Fibroblast of villous mesenchyme (primary cell): ENCODE measurements at regions not wholly inside any gene's neighbourhood (a gene's known extent, or its start where the extent isn't known, plus 50 kb on each side); places are given as distances from the start of the nearest gene placed in this dataset.
"Not testable (repeated sequence)": the region's sequence is repeated elsewhere in the genome, so short reads cannot be mapped to it uniquely, and the experiment has no call there.

ENCODE experiments used
- DNase-seq: peaks from one replicate; pipeline ENCODE4 v3.0.0-alpha.2; 2010; ENCODE audit warnings: low read depth
- H3K4me3 ChIP-seq: 2 replicates; pipeline ENCODE4 v1.5.1; 2011; ENCODE audit warnings: low read depth, mild to moderate bottlenecking, low read length
- TF ChIP-seq, protein P1 (sequence below): IDR thresholded peaks from 2 replicates; pipeline ENCODE4 v1.5.1; 2012; ENCODE audit warnings: low read depth, mild to moderate bottlenecking, low read length; ENCODE audit not compliant: insufficient read depth

DNA sequence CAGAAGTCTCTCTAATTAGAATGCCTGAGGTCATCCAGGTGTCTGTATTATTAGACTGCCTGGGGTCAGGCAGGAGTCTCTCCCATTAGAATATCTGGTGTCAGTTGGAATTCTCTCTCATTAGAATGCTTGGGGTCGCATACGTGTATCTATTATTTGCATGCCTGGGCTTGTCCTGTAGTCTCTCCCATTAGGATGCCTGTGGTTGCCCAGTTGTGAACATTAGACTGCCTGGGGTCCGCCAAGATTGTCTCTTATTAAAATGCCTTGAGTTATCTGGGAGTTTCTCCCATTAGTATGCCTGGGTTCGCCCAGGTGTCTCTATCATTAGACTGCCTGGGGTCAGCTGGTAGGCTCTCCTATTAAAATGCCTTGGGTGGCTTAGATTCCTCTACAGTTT is 1494.7 kb downstream of the UQCRFS1 start:
- no peak for DNase-seq
- H3K4me3 ChIP-seq, result no peak overlapping the region
- TF ChIP-seq, protein P1, sequence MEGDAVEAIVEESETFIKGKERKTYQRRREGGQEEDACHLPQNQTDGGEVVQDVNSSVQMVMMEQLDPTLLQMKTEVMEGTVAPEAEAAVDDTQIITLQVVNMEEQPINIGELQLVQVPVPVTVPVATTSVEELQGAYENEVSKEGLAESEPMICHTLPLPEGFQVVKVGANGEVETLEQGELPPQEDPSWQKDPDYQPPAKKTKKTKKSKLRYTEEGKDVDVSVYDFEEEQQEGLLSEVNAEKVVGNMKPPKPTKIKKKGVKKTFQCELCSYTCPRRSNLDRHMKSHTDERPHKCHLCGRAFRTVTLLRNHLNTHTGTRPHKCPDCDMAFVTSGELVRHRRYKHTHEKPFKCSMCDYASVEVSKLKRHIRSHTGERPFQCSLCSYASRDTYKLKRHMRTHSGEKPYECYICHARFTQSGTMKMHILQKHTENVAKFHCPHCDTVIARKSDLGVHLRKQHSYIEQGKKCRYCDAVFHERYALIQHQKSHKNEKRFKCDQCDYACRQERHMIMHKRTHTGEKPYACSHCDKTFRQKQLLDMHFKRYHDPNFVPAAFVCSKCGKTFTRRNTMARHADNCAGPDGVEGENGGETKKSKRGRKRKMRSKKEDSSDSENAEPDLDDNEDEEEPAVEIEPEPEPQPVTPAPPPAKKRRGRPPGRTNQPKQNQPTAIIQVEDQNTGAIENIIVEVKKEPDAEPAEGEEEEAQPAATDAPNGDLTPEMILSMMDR, result no peak

GRCh38 chr19:27717825-27718224 is 1495.1 kb downstream of the UQCRFS1 start:
- TF ChIP-seq, protein P1, result no peak

DNA sequence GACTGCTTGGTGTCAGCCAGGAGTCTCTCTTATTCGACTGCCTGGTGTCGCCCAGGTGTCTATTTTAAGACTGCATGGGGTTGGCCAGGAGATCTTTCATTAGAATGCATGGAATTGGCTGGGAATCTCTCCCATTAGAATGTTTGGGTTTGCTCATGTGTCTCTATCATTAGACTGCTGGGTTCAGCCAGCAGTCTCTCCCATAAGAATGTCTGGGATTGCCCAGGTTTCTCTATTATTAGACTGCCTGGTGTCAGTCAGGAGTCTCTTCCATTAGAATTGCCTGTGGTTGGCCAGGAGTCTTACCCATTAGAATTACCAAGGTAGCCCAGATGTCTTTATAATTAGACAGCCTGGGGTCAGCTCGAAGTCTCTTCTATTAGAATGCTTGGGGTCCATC is 1496.0 kb downstream of the UQCRFS1 start:
- TF ChIP-seq, protein P1, result no peak
- H3K4me3 ChIP-seq, result no peak overlapping the region
- DNase-seq, result no peak

More at GRCh38 chr19:27717825-27718224, 1495.1 kb downstream of the UQCRFS1 start:
- H3K4me3 ChIP-seq, result no peak overlapping the region
- DNase-seq, result no peak

DNA sequence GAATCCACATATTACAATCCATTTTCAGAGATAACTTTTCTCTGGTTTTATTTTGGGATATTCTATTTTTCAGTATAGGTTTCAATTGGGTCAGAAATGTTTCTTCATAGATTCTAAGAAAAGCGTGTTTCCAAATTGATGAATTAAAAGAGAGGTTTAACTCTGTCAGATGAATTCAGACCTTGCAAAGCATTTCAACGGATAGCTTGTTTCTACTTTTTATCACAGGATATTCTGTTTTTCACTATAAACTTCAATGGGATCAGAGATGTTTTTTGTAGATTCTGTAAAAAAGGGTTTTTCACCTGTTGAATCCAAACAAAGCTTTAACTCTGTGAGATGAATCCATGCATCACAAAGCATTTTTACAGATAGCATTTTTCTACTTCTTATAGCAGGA is 1498.1 kb downstream of the UQCRFS1 start:
- DNase-seq, result no peak
- no peak overlapping the region for H3K4me3 ChIP-seq
- TF ChIP-seq, protein P1, result no peak

GRCh38 chr19:27709496-27709895 is 1503.5 kb downstream of the UQCRFS1 start:
- H3K4me3 ChIP-seq, result no peak overlapping the region
- TF ChIP-seq, protein P1, result no peak
- DNase-seq, result no peak

DNA sequence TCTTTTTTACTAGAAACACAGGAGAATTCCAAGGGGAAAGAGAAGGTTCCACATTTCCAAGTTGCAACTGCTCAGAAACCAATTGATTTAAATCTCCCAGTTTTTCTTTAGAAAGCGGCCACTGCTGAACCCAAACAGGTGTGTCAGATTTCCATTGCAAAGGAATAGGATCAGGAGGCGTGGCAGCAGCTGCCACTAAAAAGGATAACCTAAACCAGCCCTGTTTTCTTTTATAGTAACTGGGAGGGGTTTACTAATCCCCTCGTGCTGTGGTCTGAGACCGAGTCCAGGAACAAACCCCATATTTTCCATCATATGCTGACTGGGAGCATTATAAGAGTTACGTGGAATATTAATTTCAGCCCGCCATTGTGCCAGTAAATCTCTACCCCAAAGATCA is 1504.0 kb downstream of the UQCRFS1 start:
- not testable (repeated sequence) for DNase-seq, H3K4me3 ChIP-seq

- H3K4me3 ChIP-seq, DNase-seq: not testable (repeated sequence)
These were observed 1505.9 kb downstream of the UQCRFS1 start for GRCh38 chr19:27707026-27707425.

DNA sequence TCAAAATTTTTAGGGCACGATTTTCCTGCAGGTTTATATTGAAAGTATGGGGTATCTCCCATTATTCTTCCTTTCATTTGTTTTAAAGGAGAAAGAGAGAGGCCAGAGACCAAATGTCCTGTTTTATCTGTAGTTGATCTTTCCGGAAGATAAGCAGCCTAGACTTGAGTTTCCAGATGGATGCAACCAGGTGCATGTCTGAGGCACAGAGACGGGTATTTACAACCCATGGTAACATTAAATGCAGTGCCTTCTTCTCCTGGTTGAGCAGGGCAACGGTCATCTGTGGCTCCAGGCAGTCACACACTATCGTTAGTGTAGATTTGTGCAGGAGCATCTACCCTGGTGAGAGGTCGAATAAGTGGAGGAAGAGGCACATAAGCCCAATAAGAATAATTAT is 1507.1 kb downstream of the UQCRFS1 start:
- DNase-seq, result no peak

More for the DNA sequence above, 1507.1 kb downstream of the UQCRFS1 start:
- H3K4me3 ChIP-seq, result no peak overlapping the region
- TF ChIP-seq, protein P1, result no peak
